PC-3 (cell line): ENCODE measurements at regions not wholly inside any gene's neighbourhood (a gene's known extent, or its start where the extent isn't known, plus 50 kb on each side); places are given as distances from the start of the nearest gene placed in this dataset.

ENCODE experiments used
- CTCF ChIP-seq: fragments of 300-600 bp; sonication (generic); conservative IDR thresholded peaks from 2 replicates; pipeline ENCODE4 v1.5.1; 2017; ENCODE audit warnings: antibody characterized with exemption, low read depth, mild to moderate bottlenecking, low read length
- EZH2 ChIP-seq: fragments of 300-600 bp; sonication (generic); IDR thresholded peaks from one replicate; pipeline ENCODE4 v1.6.1; 2017; ENCODE audit warnings: antibody characterized with exemption, mild to moderate bottlenecking, low read length; ENCODE audit not compliant: unreplicated experiment
- EZH2phosphoT487 ChIP-seq: fragments of 300-600 bp; sonication (generic); IDR thresholded peaks from 2 replicates; pipeline ENCODE4 v1.6.1; 2018; ENCODE audit warnings: mild to moderate bottlenecking, antibody characterized with exemption, low read length, borderline replicate concordance

DNA sequence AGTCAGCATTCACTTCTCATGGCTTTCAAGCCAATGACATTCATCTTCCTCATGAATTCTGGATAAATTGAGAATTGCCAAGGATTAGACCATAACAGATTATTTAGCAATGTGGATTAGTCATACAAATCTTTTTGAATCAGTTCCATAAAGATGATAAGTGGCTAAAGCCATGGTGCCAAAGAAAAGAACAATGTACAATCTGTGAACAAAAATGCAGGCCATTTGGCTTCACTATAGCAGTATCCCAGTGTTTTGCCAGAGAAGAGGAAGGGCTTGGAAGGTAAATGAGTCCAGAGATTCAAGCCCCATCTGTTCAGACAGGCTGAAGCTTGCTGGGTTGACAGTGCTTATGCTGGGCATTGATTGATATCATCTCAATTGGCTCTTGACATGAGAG, 376.4 kb upstream of the LRRC7 start:
- TF ChIP-seq CTCF = no peak
- no peak for TF ChIP-seq EZH2phosphoT487
- no peak for TF ChIP-seq EZH2
